PC-3 (cell line): ENCODE measurements at regions not wholly inside any gene's neighbourhood (a gene's known extent, or its start where the extent isn't known, plus 50 kb on each side); places are given as distances from the start of the nearest gene placed in this dataset.

Experiments used
- ATAC-seq: fragments of 200-7000 bp; cut with Tn5 transposase; 2 replicates; pipeline ENCODE4 v1.9.1; 2020; ENCODE audit warnings: mild to moderate bottlenecking, moderate library complexity
- BruUV-seq: library from RNA; stranded (reverse); fragments of 400-500 nt; replicated peaks from 2 replicates; lab custom pipeline; 2021; lab: Mats Ljungman, UMichigan
- CTCF ChIA-PET: fragments of 300-600 bp; sonication (Branson Sonifier 250); formaldehyde crosslinking; loops from one replicate; lab custom pipeline; 2022; ENCODE audit warnings: antibody characterized with exemption; lab: Charles Lee
- POLR2A ChIA-PET: fragments of 300-600 bp; sonication (Branson Sonifier 250); formaldehyde crosslinking; loops from one replicate; lab custom pipeline; 2022; ENCODE audit warnings: antibody characterized with exemption; ENCODE audit not compliant: unreplicated experiment; lab: Charles Lee
- DNase-seq: peaks from one replicate; pipeline ENCODE4 v3.0.0-alpha.2; 2015
- H2AFZ ChIP-seq: fragments of 300-600 bp; sonication (generic); 2 replicates; pipeline ENCODE4 v1.6.0; 2016; ENCODE audit warnings: antibody characterized with exemption, low read length
- H3F3A ChIP-seq: fragments of 300-600 bp; sonication (generic); one replicate; pipeline ENCODE4 v1.6.0; 2017; ENCODE audit warnings: antibody characterized with exemption, low read length, control low read depth, mild to moderate bottlenecking; ENCODE audit not compliant: unreplicated experiment
- H3K27ac ChIP-seq: fragments of 300-600 bp; sonication (generic); 2 replicates; pipeline ENCODE4 v1.5.1; 2016; ENCODE audit warnings: mild to moderate bottlenecking, low read length
- H3K27me3 ChIP-seq: fragments of 300-600 bp; sonication (generic); 2 replicates; pipeline ENCODE4 v1.6.1; 2016; ENCODE audit warnings: low read length, mixed read lengths
- H3K36me3 ChIP-seq: fragments of 300-600 bp; sonication (generic); 2 replicates; pipeline ENCODE4 v1.6.1; 2016; ENCODE audit warnings: low read depth, mixed run types, low read length, mixed read lengths
- H3K4me1 ChIP-seq: fragments of 300-600 bp; sonication (generic); 2 replicates; pipeline ENCODE4 v1.5.1; 2016; ENCODE audit warnings: low read length; ENCODE audit not compliant: insufficient read depth
- H3K4me2 ChIP-seq: fragments of 300-600 bp; sonication (generic); 2 replicates; pipeline ENCODE4 v1.6.0; 2016; ENCODE audit warnings: low read length
- H3K4me3 ChIP-seq: fragments of 300-600 bp; sonication (generic); 2 replicates; pipeline ENCODE4 v1.5.1; 2016; ENCODE audit warnings: mild to moderate bottlenecking, low read length, mixed read lengths
- H3K79me2 ChIP-seq: fragments of 300-600 bp; sonication (generic); 2 replicates; pipeline ENCODE4 v1.6.1; 2017; ENCODE audit warnings: low read length, mixed read lengths
- H3K9ac ChIP-seq: fragments of 300-600 bp; sonication (generic); 2 replicates; pipeline ENCODE4 v1.6.0; 2016; ENCODE audit warnings: mild to moderate bottlenecking, low read length
- H3K9me2 ChIP-seq: fragments of 300-600 bp; sonication (generic); replicated peaks from 2 replicates; pipeline ENCODE4 v1.6.1; 2016; ENCODE audit warnings: mixed run types, low read length, mixed read lengths
- H3K9me3 ChIP-seq: fragments of 300-600 bp; sonication (generic); 2 replicates; pipeline ENCODE4 v1.6.1; 2016; ENCODE audit warnings: low read length, mixed read lengths
- H4K20me1 ChIP-seq: fragments of 300-600 bp; sonication (generic); 2 replicates; pipeline ENCODE4 v1.6.1; 2016; ENCODE audit warnings: low read length, mixed read lengths
- EZH2 ChIP-seq: fragments of 300-600 bp; sonication (generic); IDR thresholded peaks from one replicate; pipeline ENCODE4 v1.6.1; 2017; ENCODE audit warnings: antibody characterized with exemption, mild to moderate bottlenecking, low read length; ENCODE audit not compliant: unreplicated experiment
- EZH2phosphoT487 ChIP-seq: fragments of 300-600 bp; sonication (generic); IDR thresholded peaks from 2 replicates; pipeline ENCODE4 v1.6.1; 2018; ENCODE audit warnings: mild to moderate bottlenecking, antibody characterized with exemption, low read length, borderline replicate concordance
- intact Hi-C: fragments of 100-400 bp; cut with micrococcal nuclease; formaldehyde crosslinking; loops from 2 replicates; pipeline ENCODE4 v1.9.0; 2023
- TF ChIP-seq, protein P1 (sequence below): fragments of 300-600 bp; sonication (generic); conservative IDR thresholded peaks from 2 replicates; pipeline ENCODE4 v1.5.1; 2017; ENCODE audit warnings: antibody characterized with exemption, low read depth, mild to moderate bottlenecking, low read length

- CTCF ChIA-PET = no interaction called here
- POLR2A ChIA-PET = no interaction called here
- no peak overlapping the region for H3K27ac ChIP-seq
- H3K36me3 ChIP-seq = no peaks in the 10 kb centered on the region
- H2AFZ ChIP-seq = no peak overlapping the region
- TF ChIP-seq, protein P1, sequence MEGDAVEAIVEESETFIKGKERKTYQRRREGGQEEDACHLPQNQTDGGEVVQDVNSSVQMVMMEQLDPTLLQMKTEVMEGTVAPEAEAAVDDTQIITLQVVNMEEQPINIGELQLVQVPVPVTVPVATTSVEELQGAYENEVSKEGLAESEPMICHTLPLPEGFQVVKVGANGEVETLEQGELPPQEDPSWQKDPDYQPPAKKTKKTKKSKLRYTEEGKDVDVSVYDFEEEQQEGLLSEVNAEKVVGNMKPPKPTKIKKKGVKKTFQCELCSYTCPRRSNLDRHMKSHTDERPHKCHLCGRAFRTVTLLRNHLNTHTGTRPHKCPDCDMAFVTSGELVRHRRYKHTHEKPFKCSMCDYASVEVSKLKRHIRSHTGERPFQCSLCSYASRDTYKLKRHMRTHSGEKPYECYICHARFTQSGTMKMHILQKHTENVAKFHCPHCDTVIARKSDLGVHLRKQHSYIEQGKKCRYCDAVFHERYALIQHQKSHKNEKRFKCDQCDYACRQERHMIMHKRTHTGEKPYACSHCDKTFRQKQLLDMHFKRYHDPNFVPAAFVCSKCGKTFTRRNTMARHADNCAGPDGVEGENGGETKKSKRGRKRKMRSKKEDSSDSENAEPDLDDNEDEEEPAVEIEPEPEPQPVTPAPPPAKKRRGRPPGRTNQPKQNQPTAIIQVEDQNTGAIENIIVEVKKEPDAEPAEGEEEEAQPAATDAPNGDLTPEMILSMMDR = no peak
- TF ChIP-seq EZH2 (no peak), EZH2phosphoT487 (no peak)
- H4K20me1 ChIP-seq = no peaks in the 10 kb centered on the region
- H3K27me3 ChIP-seq = no peaks in the 10 kb centered on the region
- DNase-seq = no peak
- no peaks in the 10 kb centered on the region for H3K4me1 ChIP-seq
- no peaks in the 10 kb centered on the region for H3F3A ChIP-seq
- H3K4me3 ChIP-seq = no peak overlapping the region
- intact Hi-C loops = no loop called here
- H3K9ac ChIP-seq = no peak overlapping the region
- no peak overlapping the region for H3K4me2 ChIP-seq
- no peak for ATAC-seq
- no peaks in the 10 kb centered on the region for H3K9me3 ChIP-seq
- no TSS peak for BruUV-seq
- H3K79me2 ChIP-seq = no peaks in the 10 kb centered on the region
- H3K9me2 ChIP-seq = no peaks in the 10 kb centered on the region
Measured at GRCh38 chr5:145280806-145281205, 554.3 kb downstream of the PRELID2 start.

DNA sequence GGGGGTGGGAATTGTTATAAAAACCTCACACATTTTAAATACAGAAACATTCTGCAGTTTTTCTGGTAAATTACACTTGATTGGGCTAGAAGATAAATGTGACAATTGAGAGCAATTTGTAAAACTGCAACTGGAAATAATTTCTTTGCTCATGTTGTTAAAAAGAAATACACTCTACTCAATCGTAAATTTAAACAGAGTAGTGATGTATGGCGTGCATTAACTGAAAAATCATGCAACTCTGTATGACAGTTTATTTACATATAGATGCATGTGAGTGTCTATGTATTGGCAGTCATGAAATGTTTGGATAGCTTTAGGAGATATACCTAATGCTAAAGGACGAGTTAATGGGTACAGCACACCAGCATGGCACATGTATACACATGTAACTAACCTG is 554.9 kb downstream of the PRELID2 start:
- intact Hi-C loops = no loop called here
- ATAC-seq = no peak
- no peaks in the 10 kb centered on the region for H3K4me1 ChIP-seq
- no peaks in the 10 kb centered on the region for H4K20me1 ChIP-seq
- H3F3A ChIP-seq = no peaks in the 10 kb centered on the region
- H3K9ac ChIP-seq = no peak overlapping the region
- POLR2A ChIA-PET = no interaction called here
- no peaks in the 10 kb centered on the region for H3K9me3 ChIP-seq
- H3K4me2 ChIP-seq = no peak overlapping the region
- H3K27ac ChIP-seq = no peak overlapping the region
- no peaks in the 10 kb centered on the region for H3K27me3 ChIP-seq
- H3K79me2 ChIP-seq = no peaks in the 10 kb centered on the region
- no peaks in the 10 kb centered on the region for H3K36me3 ChIP-seq
- DNase-seq = no peak
- TF ChIP-seq EZH2 (no peak), EZH2phosphoT487 (no peak)
- CTCF ChIA-PET = no interaction called here
- no TSS peak for BruUV-seq
- H2AFZ ChIP-seq = no peak overlapping the region
- no peaks in the 10 kb centered on the region for H3K9me2 ChIP-seq
- H3K4me3 ChIP-seq = no peak overlapping the region

GRCh38 chr5:145260670-145261069 is 574.5 kb downstream of the PRELID2 start:
- intact Hi-C loops = no loop called here
- ChIA-PET CTCF (no interaction called here), POLR2A (no interaction called here)
- H3K9me3 ChIP-seq = no peaks in the 10 kb centered on the region
- no TSS peak for BruUV-seq
- no peak overlapping the region for H3K4me2 ChIP-seq
- no peak overlapping the region for H2AFZ ChIP-seq
- TF ChIP-seq, protein P1 = no peak
- TF ChIP-seq EZH2phosphoT487 (no peak), EZH2 (no peak)
- no peaks in the 10 kb centered on the region for H4K20me1 ChIP-seq
- ATAC-seq = no peak
- no peaks in the 10 kb centered on the region for H3F3A ChIP-seq
- H3K4me3 ChIP-seq = no peak overlapping the region
- no peak overlapping the region for H3K9ac ChIP-seq
- H3K4me1 ChIP-seq = no peaks in the 10 kb centered on the region
- no peaks in the 10 kb centered on the region for H3K36me3 ChIP-seq
- H3K27ac ChIP-seq = no peak overlapping the region
- no peaks in the 10 kb centered on the region for H3K79me2 ChIP-seq
- no peaks in the 10 kb centered on the region for H3K27me3 ChIP-seq
- DNase-seq = no peak
- H3K9me2 ChIP-seq = no peaks in the 10 kb centered on the region
